NCI-H1092 (cell line): ENCODE measurements at regions not wholly inside any gene's neighbourhood (a gene's known extent, or its start where the extent isn't known, plus 50 kb on each side); places are given as distances from the start of the nearest gene placed in this dataset.

Source experiments
- DNase-seq: peaks from one replicate; lab custom pipeline; 2025; lab: John Stamatoyannopoulos, UW

DNA sequence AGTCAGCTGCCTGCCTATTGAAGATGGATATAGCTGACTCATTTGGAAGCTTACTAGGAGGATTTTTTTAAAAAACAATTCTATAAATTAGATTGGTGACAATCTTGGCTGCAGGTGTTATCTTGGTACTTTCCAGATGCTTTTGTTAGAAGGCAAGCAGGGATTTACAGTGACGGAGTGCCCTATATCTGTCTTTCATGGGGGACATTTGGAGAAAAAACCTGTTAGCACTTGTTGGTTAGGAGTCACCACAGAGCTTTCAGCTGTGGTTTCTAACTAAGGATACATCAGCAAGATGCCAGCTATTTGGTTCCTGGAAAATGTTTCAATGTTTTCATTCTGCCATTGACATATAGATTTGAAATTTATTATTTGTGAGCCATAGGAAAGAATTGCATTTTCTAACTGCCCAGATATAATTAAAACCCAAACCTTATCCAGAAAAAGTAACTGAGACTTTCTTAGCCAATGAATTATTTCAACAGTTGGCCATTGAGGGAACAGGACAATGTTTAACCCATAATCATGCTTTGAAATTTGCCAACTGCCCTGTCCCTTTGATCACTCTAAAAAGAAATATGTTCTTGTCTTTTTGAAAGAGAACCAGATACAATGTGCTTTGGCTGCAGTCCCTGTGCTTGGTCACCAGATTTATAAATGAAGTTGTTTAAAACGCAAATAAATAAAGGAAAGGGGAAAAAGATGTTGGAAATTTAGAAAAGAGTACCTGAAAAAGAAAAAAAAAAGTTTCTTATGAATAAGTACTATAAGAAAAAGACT lies 761.0 kb upstream of the CXADR start:
- DNase-seq: no peak

DNA sequence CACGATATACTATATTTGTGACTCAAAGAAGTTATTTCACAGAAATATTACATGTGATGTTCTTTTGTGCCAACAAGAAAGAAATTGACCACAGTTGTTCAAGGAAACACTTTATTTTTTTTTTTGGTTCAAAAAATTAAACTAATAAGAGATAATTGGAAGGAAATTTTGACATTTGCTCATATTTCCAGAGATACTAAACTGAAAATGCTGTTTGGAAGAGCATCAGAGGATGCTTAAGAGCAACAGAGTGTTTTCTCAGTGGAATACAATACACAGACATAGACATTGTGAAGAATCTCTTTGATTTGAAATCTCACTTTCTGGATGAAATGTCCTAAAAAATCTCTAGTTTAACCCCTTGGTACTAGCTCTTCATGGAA lies 760.4 kb upstream of the CXADR start:
- DNase-seq: no peak

DNA sequence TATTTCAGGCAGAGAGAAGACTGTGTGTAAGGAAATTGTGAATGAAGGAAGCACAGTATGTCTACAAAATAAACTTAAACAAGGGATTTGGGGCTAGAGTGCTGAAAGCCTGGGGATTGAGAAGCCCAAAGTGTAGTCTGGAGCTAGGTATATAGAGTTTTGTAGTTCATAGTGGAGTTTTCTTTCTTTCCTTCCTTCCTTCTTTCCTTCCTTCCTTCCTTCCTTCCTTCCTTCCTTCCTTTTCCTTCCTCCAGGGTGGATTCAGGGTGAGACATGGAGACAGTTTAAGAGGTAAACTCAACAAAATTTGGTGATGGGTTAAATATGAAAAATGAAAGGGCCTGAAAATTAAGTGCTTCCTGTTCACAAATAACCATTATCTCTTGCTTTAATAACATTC lies 757.8 kb upstream of the CXADR start:
- no peak for DNase-seq

DNA sequence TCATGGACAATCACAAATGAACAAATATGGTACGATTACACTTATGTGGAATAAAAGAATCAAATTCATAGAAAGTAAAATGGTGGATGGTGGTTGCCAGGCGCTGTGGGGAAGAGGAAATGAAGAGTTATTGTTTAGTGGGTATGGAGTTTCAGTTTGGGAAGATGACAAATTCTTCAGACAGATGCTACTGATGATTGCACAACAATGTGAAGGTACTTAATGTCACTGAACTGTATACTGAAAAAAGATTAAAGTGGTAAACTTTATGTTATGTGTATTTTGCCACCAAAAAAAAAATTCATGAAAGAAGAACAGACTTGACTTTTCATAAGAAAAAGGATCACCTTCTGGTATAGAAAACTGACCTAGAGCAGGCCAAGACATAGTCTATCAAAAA lies 745.6 kb upstream of the CXADR start:
- no peak for DNase-seq

DNA sequence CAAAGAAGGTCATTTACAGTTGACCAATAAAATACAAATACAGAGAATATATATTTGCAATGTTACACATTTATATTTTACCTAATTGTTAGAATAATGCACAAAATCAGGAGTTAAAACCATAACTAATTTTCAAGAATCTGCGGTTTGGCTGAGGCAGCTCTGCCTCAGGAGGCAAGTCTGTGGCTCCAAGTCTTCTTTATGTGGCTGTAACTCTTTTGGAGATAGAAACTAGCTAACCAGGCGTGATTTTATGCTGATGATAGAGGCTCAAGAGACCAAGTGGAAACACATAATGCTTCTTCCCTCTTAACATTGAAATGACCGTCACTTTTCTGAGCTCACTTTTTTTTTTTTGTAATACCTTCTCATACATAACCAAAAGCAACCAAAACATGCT lies 744.7 kb upstream of the CXADR start:
- DNase-seq: no peak

DNA sequence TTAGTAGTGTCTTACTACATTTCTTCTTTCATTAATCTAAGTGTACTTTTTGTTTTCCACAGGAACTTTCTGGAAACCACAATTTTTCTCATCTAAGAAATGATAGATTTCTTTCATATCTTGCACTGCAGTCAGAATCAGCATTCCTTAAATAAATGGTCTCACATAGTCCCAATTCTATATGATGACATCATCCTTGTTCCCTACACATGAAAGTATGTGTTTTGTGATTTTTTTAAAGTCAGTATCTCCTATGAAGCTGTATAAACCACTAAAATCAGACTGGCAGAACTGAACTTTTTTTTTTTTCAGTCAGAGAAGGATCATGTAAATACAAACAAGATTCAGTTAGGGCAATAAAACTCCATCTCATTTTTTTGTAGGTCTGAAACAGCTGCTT lies 742.6 kb upstream of the CXADR start:
- no peak for DNase-seq

DNA sequence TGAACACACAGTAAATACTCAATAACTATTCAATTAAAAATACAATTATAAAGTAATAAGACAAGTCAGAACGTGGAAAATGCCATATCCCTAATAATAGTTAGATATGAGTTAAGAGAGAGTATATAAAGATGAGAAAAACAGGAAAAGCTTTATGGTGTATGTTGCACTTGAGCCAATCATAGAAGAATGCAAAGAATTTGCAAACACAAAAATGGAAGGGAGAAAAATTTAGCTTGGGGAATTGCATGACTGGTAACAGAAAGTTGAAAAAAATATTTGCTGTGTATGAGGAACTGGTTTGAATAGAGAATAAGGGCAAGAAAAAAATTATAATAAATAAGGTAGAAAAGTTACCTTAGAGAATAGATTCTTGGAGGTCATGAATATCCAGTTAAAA lies 739.6 kb upstream of the CXADR start:
- DNase-seq: no peak

DNA sequence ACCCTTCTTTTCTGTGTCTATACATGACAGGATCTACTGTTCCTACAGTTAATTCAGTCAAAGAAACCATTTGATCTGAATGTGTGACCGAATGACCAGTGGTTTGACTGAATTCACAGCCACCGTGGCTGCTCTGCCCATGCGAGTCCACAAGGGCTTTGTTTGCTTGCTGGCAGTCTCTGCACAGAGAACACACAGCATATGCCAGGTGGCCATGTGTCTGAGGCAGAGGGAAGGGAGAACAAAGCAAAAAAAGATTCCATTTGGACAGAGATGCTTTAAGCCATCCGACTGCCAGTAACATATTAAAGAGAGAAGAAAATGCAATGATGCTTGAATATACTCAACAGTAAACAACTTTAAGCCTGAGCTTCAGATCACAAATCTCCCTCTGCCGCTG lies 737.8 kb upstream of the CXADR start:
- peak; percentile 82 for DNase-seq

DNA sequence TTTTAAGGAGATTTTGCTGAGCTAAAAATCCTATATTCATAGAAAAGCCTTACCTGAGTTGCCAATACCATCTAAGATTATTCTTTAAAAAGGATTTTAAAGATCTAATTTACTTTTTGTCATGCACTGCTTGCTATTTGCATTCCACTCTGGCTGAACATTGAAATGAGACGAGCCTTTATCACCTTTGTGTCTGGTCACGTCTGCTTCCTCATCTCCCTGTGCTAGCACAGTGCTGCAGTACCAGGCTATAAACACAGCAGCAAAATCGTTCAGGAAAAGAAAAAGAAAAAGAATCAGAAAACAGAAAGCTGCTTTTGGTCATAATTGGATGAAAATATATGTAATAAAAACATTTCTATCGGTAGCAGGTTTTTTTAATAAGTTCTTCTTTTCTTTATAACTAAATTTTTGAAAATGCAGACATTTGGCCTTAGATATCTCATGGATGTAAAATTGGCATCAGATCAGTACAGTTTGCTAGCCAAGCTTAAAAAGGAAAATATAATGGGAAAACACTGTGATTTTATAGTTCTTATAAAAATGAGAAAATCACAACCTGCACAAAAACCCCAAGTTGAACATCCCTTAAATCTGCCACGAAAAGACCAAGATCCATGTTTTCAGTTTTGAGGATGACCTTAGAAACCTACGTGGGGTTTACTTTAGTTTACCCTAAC lies 735.7 kb upstream of the CXADR start:
- no peak for DNase-seq

DNA sequence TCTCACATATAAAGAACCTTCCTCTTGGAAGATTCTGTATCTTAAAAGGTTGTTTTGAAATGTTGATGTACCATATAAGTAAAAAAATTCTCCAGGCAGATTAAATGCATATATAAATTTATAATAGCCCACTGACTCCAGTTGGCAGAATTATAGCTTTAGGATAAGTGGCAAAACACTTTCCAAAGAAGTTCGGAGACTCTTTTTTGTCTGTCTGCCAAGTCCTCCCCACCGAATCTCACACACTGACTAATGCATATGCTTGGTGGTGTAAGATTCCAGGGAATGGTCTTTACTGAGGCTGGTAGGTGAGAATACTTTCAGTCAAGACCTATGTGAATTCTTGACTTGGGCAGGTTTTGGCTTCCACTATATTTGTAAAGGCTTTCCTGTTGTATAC lies 724.3 kb upstream of the CXADR start:
- no peak for DNase-seq

DNA sequence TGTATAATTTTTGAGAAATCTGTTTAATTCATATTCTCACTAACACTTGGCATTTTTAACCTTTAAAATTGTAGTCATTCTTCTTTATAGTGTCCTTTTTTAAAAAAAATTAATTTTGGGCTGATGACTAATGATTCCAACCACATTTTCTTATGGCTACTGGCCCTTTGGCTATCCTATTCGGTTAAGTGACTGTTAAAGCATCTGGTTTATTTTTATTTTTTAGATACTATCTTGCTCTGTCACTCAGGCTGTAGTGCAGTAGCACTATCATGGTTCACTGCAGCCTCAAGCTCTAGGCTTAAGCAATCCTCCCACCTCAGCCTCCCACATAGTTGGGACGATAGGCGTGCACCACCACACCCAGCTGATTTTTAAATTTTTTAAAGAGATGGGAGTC lies 723.2 kb upstream of the CXADR start:
- DNase-seq: no peak

DNA sequence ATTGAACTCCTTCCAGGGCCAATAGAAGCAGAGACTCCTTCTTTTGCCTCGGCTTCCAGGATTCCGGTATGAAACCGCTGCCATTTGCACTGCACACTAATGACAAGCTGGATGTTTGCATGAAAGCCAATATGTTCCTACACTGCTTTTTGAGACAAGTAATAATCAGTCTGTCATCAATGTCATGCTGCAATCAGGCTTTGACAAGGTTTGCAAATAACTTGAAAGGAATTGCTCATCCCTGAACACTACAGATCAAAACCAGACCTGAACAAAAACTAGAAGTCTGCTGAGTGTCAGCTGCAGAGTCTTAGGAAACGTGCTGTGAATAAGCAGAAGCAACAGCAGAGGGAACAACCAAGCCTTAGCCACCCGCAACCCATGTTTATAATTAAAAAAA lies 720.7 kb upstream of the CXADR start:
- DNase-seq: no peak

DNA sequence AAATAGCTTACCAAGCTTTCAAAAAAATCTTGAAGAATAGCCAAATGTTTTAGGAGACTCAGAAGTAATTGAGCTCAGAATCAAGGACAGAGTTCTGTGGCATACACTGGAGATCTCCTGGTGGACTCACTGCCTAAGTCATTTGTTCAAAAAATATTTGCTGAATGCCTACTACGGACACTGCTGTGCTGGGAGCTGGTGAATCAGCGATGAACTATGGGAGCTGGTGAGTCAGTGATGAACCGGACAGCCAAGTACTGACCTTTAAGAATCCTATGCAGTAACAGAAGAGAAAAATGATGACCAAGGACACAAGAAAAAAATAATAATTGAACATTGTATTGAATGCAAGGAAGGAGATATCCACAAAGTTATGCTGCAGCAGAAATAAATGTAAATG lies 717.9 kb upstream of the CXADR start:
- no peak for DNase-seq

DNA sequence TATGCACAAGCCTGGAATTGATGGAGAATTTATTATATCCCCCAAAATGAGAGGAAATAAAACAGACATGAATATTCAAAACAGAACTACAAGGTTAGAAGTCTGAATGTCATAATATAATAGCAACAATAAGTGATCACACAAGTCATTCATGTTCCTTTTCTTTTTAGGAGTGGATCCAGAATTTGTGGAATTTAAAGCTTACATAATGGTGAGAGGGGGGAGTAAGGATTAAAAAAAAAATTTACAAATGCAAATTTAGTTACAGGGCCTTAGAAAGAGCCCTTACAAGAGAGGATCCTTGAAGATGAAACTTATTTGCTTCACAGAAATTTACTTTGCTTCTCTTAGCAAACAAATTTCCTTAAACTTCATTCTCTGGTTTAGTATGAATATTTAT lies 716.1 kb upstream of the CXADR start:
- DNase-seq: no peak

DNA sequence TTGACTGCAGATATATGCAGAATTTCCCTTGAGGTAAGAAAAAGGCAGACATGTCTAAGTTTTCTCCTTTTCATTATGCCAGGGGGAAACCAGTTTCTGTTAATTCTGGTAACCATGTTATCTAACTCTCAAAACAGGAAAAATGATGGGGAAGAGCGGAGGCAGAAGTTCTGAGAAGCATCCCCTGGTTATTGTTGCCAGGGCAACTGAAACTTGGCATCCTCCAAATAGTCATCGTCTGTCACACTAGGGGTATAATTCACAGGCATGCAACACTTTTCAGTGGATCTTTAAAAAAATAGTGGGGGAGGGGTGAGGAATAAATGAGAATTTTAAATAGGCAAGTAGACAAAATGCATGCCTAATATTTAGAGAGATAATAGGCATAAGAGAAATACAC lies 715.3 kb upstream of the CXADR start:
- DNase-seq: no peak

DNA sequence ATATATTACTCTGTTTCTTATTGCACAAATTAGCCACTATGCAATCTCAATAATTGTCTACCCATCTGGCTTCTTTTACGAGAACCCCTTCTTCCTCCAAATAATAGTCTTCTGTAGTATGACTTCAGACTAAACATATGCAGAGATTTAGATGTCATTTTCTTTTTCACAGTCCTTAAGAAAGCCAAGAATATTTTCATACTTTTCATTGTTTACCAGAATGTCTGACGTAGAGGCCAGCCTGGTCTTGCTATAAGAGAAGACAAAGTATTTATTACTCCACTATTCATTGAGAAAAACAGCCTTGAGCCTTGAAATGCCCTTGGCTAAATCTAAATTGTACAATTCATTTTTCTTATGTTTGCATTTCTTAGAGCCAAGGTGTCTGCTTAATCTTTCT lies 714.9 kb upstream of the CXADR start:
- no peak for DNase-seq

DNA sequence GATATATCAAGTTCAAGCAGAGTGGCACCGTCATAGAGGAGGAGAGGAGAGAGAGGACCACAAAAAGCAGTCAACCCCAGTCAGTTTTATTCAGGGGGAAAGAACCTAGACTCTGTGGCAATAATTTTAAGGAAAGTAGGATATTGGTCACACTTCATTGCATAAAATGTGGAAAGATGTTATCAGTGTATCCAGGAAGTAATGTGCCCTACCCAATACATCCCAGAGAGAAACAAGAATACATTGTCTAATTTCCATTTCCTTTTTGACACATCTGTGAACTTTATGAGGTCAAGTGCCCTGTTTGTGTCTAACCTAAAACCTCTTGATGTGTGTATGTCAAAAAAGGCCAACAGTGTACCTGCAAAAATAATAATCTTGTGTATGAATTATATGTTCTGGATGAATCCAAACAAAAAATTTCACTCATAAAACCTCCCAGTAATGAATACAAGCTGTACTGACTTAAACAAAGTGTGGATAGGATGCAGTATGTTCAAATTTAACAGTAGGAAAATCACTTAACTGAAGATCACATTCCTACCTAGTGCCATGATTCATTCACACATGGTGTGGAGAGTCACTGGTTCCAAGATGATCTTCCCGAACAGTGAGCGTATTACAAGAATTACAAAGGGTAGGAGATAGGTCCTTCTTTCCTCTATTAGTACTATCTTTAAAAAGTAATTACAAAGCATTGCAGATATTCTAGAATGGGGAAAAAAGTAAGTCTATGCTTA lies 712.1 kb upstream of the CXADR start:
- no peak for DNase-seq

DNA sequence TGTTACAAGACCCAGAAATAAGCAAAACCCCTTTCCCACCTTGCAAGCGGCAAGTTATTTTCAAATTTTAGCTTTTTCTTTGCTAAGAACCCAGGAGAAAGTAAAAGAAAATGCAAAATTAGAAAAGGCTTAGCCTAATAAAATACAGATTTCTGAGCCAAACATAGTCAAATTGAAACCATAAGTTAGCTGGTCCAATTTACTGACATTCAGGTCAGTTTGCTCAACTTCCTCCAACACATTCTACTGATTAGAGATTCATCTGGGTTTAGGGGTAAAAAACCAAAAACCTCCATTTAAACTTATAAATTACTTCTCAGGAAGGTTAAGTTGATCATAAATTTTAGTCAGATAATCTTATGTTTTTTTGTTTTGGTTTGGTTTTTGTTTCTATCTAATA lies 701.8 kb upstream of the CXADR start:
- DNase-seq: no peak

DNA sequence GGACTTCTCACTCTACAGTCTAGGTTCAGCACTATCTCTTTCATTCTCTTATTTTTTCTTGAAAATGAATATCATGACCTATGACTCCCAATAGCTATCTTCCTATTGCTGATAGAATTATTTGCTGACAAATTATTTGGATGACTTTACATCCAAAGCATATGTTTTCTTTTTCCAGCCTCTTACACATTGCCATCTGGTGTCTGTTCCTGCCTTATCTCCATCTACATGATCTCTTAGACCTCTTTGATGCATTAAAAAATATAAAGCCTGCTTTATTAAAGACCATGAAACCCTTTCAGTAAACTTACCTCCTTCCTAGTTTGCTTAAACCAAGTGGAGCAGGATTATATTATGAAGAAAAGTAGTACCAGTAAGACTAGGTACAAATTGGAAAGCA lies 700.9 kb upstream of the CXADR start:
- no peak for DNase-seq

DNA sequence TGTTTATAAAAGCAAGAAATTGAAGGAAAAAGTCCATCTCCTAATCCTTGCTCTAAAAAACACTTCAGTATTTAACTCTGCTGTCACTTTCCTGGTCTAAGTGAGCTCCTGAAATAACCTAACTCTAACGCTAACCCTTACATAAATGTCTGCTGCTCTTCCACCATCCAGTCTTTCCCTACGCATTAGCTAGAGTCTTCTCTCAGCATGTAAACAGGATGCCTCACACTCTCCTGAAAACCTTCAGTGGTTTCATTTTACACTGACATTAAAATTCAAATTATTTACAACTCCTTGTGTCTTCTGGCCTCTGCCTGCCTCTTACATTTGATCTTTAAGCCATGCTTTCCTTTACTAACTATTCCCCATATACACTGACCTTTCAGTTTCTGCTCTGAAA lies 697.6 kb upstream of the CXADR start:
- DNase-seq: no peak

DNA sequence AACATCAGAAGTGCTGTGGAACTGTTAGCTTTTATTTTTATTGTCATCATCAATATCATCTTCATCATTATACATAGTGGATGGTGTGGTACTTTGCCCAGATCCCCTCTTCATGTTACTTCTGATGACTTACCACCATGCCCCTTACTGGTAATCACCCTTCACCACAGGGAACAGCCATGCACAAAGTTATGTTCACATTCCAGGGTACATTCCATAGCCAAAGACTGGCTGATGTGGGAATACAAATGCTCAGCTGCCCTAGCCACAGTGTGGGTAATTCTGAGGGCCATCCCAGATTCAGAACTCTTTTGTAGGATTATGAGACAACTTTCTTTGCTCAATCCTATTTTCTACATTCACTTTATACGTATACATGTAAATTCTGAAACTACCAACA lies 691.3 kb upstream of the CXADR start:
- no peak for DNase-seq

DNA sequence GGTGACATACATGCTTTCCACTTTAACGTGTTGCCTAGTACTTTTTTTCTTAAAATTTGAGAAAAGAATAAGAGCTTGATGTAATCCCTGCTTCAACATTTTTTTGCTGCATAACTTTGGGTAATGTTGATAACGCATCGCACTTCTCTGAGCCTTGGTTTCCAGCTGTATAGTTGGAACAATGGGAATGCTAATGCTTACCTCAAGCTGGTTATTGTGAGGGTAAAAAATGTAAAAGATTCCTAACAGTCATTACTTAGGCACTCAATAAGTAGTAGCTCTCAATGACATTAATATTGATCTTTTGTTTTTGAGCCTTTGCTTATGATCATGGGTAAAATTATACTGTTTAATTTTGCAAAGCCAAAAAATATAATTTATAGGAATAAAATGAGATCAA lies 683.3 kb upstream of the CXADR start:
- DNase-seq: no peak

DNA sequence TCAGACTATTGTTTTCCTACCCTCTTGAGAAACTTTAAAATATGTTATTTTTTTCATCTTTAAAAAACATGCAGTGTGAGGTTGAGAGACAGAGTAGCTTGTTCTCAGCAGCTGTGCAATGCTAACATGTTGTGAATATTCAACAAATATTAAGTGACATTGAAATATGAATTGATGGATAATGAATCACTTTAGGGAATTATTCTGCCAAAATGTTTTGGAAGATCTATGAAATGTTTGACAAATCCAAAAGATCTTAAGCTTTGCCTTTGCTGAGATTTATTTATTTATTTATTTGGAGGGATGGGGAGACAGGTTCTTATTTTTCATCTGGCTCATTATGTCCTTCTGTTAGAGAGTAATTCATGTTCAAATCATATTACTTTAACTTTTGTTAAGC lies 680.1 kb upstream of the CXADR start:
- DNase-seq: no peak
